OCI-LY1 (cell line): ENCODE measurements at regions not wholly inside any gene's neighbourhood (a gene's known extent, or its start where the extent isn't known, plus 50 kb on each side); places are given as distances from the start of the nearest gene placed in this dataset.

Experiments used
- H2AFZ ChIP-seq: fragments of 200-600 bp; sonication (generic), shearing (Covaris generic); 2 replicates; pipeline ENCODE4 v1.6.0; 2014; ENCODE audit warnings: antibody characterized with exemption, mild to moderate bottlenecking, low read length
- H3F3A ChIP-seq: fragments of 200-600 bp; sonication (generic), shearing (Covaris generic); 2 replicates; pipeline ENCODE4 v1.6.0; 2014; ENCODE audit warnings: mild to moderate bottlenecking, antibody characterized with exemption, low read length, moderate library complexity; ENCODE audit not compliant: insufficient read depth
- H3K27ac ChIP-seq: fragments of 200-600 bp; sonication (generic); 2 replicates; pipeline ENCODE4 v1.5.1; 2014; ENCODE audit warnings: low read length, mixed run types, mild to moderate bottlenecking, low read depth; ENCODE audit not compliant: poor library complexity, severe bottlenecking
- H3K27me3 ChIP-seq: fragments of 200-600 bp; sonication (generic); 2 replicates; pipeline ENCODE4 v1.6.0; 2014; ENCODE audit warnings: antibody characterized with exemption, mild to moderate bottlenecking, low read length, moderate library complexity; ENCODE audit not compliant: insufficient read depth
- H3K36me3 ChIP-seq: fragments of 200-600 bp; sonication (generic); 2 replicates; pipeline ENCODE4 v1.6.1; 2014; ENCODE audit warnings: mild to moderate bottlenecking, antibody characterized with exemption, low read length, moderate library complexity, mixed read lengths; ENCODE audit not compliant: insufficient read depth
- H3K4me1 ChIP-seq: fragments of 200-600 bp; sonication (generic); 2 replicates; pipeline ENCODE4 v1.5.1; 2014; ENCODE audit warnings: mild to moderate bottlenecking, low read length, moderate library complexity; ENCODE audit not compliant: insufficient read depth, severe bottlenecking
- H3K4me2 ChIP-seq: fragments of 200-600 bp; sonication (generic), shearing (Covaris generic); 2 replicates; pipeline ENCODE4 v1.6.1; 2014; ENCODE audit warnings: low read length
- H3K4me3 ChIP-seq: fragments of 200-600 bp; sonication (generic); 2 replicates; pipeline ENCODE4 v1.5.1; 2014; ENCODE audit warnings: low read length, low read depth, mild to moderate bottlenecking, mixed read lengths; ENCODE audit not compliant: poor library complexity, severe bottlenecking
- H3K79me2 ChIP-seq: fragments of 200-600 bp; shearing (Covaris generic); 2 replicates; pipeline ENCODE4 v1.6.1; 2016; ENCODE audit warnings: mixed run types, low read length, mixed read lengths; ENCODE audit not compliant: insufficient read depth
- H3K9ac ChIP-seq: fragments of 200-600 bp; sonication (generic), shearing (Covaris generic); 2 replicates; pipeline ENCODE4 v1.6.1; 2014; ENCODE audit warnings: mild to moderate bottlenecking, low read length, mixed read lengths
- H3K9me2 ChIP-seq: fragments of 200-600 bp; sonication (generic), shearing (Covaris generic); 2 replicates; pipeline ENCODE4 v1.6.1; 2014; ENCODE audit warnings: low read depth, mild to moderate bottlenecking, low read length, mixed read lengths
- H3K9me3 ChIP-seq: fragments of 200-600 bp; shearing (Covaris generic); 2 replicates; pipeline ENCODE4 v1.6.1; 2014; ENCODE audit warnings: low read length, mixed read lengths
- H4K20me1 ChIP-seq: fragments of 200-600 bp; sonication (generic), shearing (Covaris generic); 2 replicates; pipeline ENCODE4 v1.6.0; 2016; ENCODE audit warnings: mild to moderate bottlenecking, low read length; ENCODE audit not compliant: insufficient read depth
- CTCF ChIP-seq: fragments of 200-600 bp; sonication (generic), shearing (Covaris generic); IDR thresholded peaks from 2 replicates; pipeline ENCODE4 v1.5.1; 2017; ENCODE audit warnings: mild to moderate bottlenecking, antibody characterized with exemption, low read length, moderate library complexity, mixed read lengths
- EZH2 ChIP-seq: fragments of 200-600 bp; sonication (generic), shearing (Covaris generic); IDR thresholded peaks from 2 replicates; pipeline ENCODE4 v1.8.0; 2017; ENCODE audit warnings: borderline replicate concordance, mixed run types, mild to moderate bottlenecking, antibody characterized with exemption, low read length, moderate library complexity, mixed read lengths

GRCh38 chr2:41647468-41648050 lies 400.3 kb upstream of the PKDCC start:
- Histone ChIP-seq H3K4me1 (no peaks in the 10 kb centered on the region), H2AFZ (no peak overlapping the region), H3K9ac (no peak overlapping the region), H3K9me2 (no peaks in the 10 kb centered on the region), H3F3A (no peaks in the 10 kb centered on the region), H3K27me3 (no peaks in the 10 kb centered on the region), H3K27ac (no peak overlapping the region), H3K4me3 (no peak overlapping the region), H3K9me3 (no peaks in the 10 kb centered on the region), H3K4me2 (no peak overlapping the region), H3K79me2 (no peaks in the 10 kb centered on the region), H4K20me1 (no peaks in the 10 kb centered on the region), H3K36me3 (no peaks in the 10 kb centered on the region)
- TF ChIP-seq EZH2: no peak
- TF ChIP-seq CTCF: no peak

GRCh38 chr2:41657226-41657625 lies 390.6 kb upstream of the PKDCC start:
- H3K27ac ChIP-seq: no peak overlapping the region

GRCh38 chr2:41659758-41660157 lies 388.1 kb upstream of the PKDCC start:
- Histone ChIP-seq H3K36me3 (no peaks in the 10 kb centered on the region), H3K4me3 (no peak overlapping the region), H3K9me3 (no peaks in the 10 kb centered on the region), H3K9me2 (no peaks in the 10 kb centered on the region), H3F3A (no peaks in the 10 kb centered on the region), H3K9ac (no peak overlapping the region), H3K4me1 (no peaks in the 10 kb centered on the region), H3K4me2 (no peak overlapping the region), H3K27ac (no peak overlapping the region), H2AFZ (no peak overlapping the region), H3K27me3 (no peaks in the 10 kb centered on the region), H4K20me1 (no peaks in the 10 kb centered on the region), H3K79me2 (no peaks in the 10 kb centered on the region)
- TF ChIP-seq CTCF: no peak

More at GRCh38 chr2:41657226-41657625, 390.6 kb upstream of the PKDCC start:
- no peak overlapping the region for H3K4me3 ChIP-seq
- H2AFZ ChIP-seq: no peak overlapping the region
- no peaks in the 10 kb centered on the region for H3K27me3 ChIP-seq
- H3K4me2 ChIP-seq: no peak overlapping the region
- no peaks in the 10 kb centered on the region for H3K79me2 ChIP-seq
- no peaks in the 10 kb centered on the region for H3K36me3 ChIP-seq
- H3K9ac ChIP-seq: no peak overlapping the region
- no peaks in the 10 kb centered on the region for H4K20me1 ChIP-seq
- no peaks in the 10 kb centered on the region for H3K9me3 ChIP-seq
- H3F3A ChIP-seq: no peaks in the 10 kb centered on the region
- H3K9me2 ChIP-seq: no peaks in the 10 kb centered on the region
- H3K4me1 ChIP-seq: no peaks in the 10 kb centered on the region
- TF ChIP-seq EZH2: no peak
- no peak for TF ChIP-seq CTCF
